A673 (cell line): ENCODE measurements at regions not wholly inside any gene's neighbourhood (a gene's known extent, or its start where the extent isn't known, plus 50 kb on each side); places are given as distances from the start of the nearest gene placed in this dataset.

ENCODE experiments used
- CTCF ChIP-seq: fragments of 300-800, 200-600 bp; sonication (generic); conservative IDR thresholded peaks from 2 replicates; pipeline ENCODE4 v1.5.1; 2017; ENCODE audit warnings: low read depth, mild to moderate bottlenecking, antibody characterized with exemption, low read length, moderate library complexity, mixed read lengths
- EZH2 ChIP-seq: fragments of 200-600 bp; sonication (generic); IDR thresholded peaks from 2 replicates; pipeline ENCODE4 v1.6.1; 2017; ENCODE audit warnings: borderline replicate concordance, low read depth, mild to moderate bottlenecking, mixed read lengths, antibody characterized with exemption, low read length; ENCODE audit not compliant: poor library complexity, severe bottlenecking

DNA sequence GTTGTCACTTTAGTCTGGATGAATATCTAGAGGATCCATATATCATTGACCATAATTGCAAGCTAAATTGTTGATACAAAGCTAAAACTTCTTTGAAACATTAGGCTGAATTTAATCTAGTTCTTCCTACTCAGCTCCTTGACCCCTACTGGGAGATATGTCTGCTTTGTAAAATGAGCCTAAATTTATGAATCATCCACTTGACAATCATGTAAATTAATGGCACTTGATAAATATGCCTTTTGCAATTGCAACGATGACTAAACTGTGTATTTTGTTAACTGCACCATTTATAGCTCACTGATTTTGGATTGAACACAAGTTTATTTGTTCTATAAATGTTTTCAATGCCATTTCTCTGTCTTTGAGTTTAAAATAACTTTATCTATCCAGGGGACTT lies 1616.5 kb upstream of the FLRT2 start:
- TF ChIP-seq CTCF (no peak), EZH2 (no peak)
